H1 (cell line): ENCODE measurements at regions not wholly inside any gene's neighbourhood (a gene's known extent, or its start where the extent isn't known, plus 50 kb on each side); places are given as distances from the start of the nearest gene placed in this dataset.

Experiments
- CTCF ChIA-PET: fragments of 300-600 bp; sonication (Branson Sonifier 250); formaldehyde crosslinking; loops from one replicate; lab custom pipeline; 2021; ENCODE audit not compliant: partially characterized antibody; lab: Charles Lee
- POLR2A ChIA-PET: fragments of 300-600 bp; sonication (Branson Sonifier 250); formaldehyde crosslinking; loops from one replicate; lab custom pipeline; 2021; ENCODE audit warnings: inconsistent platforms; ENCODE audit not compliant: partially characterized antibody; lab: Charles Lee
- DNase-seq, 2 experiments: peaks; one replicate each; pipeline versions ENCODE4 v3.0.0 to v3.0.0-alpha.2; 2010 to 2022; ENCODE audit warnings: low spot score in 2 of 2, low read depth in 1 of 2, mixed read lengths in 1 of 2
- FAIRE-seq: peaks from 2 replicates; lab custom pipeline; 2011; peaks lifted over from hg19 to GRCh38; lab: Jason Lieb, UNC
- H2AFZ ChIP-seq: 2 replicates; pipeline ENCODE4 v1.8.1; 2012; ENCODE audit warnings: low read length, inconsistent platforms
- H2AK5ac ChIP-seq: 2 replicates; pipeline ENCODE4 v1.6.1; 2013; ENCODE audit warnings: low read depth, low read length
- H2BK120ac ChIP-seq: replicated peaks from 2 replicates; pipeline ENCODE3; 2013; ENCODE audit warnings: low read depth, low read length, inconsistent platforms
- H2BK12ac ChIP-seq: 2 replicates; pipeline ENCODE4 v1.6.1; 2013; ENCODE audit warnings: low read depth, low read length
- H2BK15ac ChIP-seq: 2 replicates; pipeline ENCODE4 v1.6.1; 2013; ENCODE audit warnings: low read length
- H2BK20ac ChIP-seq: 2 replicates; pipeline ENCODE4 v1.6.1; 2013; ENCODE audit warnings: low read length
- H2BK5ac ChIP-seq: 2 replicates; pipeline ENCODE4 v1.6.1; 2013; ENCODE audit warnings: low read depth, low read length
- H3K14ac ChIP-seq: 2 replicates; pipeline ENCODE4 v1.6.1; 2013; ENCODE audit warnings: inconsistent platforms; ENCODE audit not compliant: insufficient read length
- H3K18ac ChIP-seq: 2 replicates; pipeline ENCODE4 v1.6.1; 2013; ENCODE audit warnings: low read length; ENCODE audit errors: extremely low read depth
- H3K23ac ChIP-seq: 2 replicates; pipeline ENCODE4 v1.6.1; 2013; ENCODE audit warnings: inconsistent platforms; ENCODE audit not compliant: insufficient read length
- H3K23me2 ChIP-seq: 2 replicates; pipeline ENCODE4 v1.6.1; 2013; ENCODE audit warnings: low read depth, low read length
- H3K27ac ChIP-seq: 2 replicates; pipeline ENCODE4 v1.6.1; 2011; ENCODE audit warnings: low read depth, low read length, inconsistent platforms
- H3K27me3 ChIP-seq, 4 experiments: replicated peaks in 1 of 4; 1 replicate in 1 of 4; 2 replicates in 3 of 4; pipeline versions ENCODE4 v1.6.1 to v1.8.1; 2011 to 2013; ENCODE audit warnings: low read length in 3 of 4, mild to moderate bottlenecking in 3 of 4, inconsistent platforms in 2 of 4, mixed read lengths in 2 of 4, moderate library complexity in 1 of 4; ENCODE audit not compliant: control insufficient read depth in 3 of 4, insufficient read depth in 3 of 4; ENCODE audit errors: extremely low read depth in 1 of 4
- H3K36me3 ChIP-seq, 4 experiments: 2 replicates each; pipeline versions ENCODE4 v1.6.1 to v1.8.1; 2011 to 2013; ENCODE audit warnings: mild to moderate bottlenecking in 4 of 4, low read length in 3 of 4, moderate library complexity in 2 of 4, control low read depth in 1 of 4, inconsistent platforms in 1 of 4; ENCODE audit not compliant: insufficient read depth in 4 of 4, control insufficient read depth in 2 of 4
- H3K4ac ChIP-seq: replicated peaks from 2 replicates; pipeline ENCODE3; 2013; ENCODE audit warnings: low read length, low read depth, mixed read lengths, inconsistent platforms; ENCODE audit not compliant: insufficient read length
- H3K4me1 ChIP-seq, 4 experiments: replicated peaks in 1 of 4; 1 replicate in 1 of 4; 2 replicates in 3 of 4; pipeline versions ENCODE4 v1.6.1 to v1.8.1; 2011 to 2013; ENCODE audit warnings: low read length in 3 of 4, inconsistent platforms in 2 of 4, mixed read lengths in 1 of 4; ENCODE audit not compliant: insufficient read depth in 4 of 4, control insufficient read depth in 3 of 4
- H3K4me2 ChIP-seq, 2 experiments: 2 replicates each; pipeline versions ENCODE4 v1.6.1 to v1.8.1; 2011 to 2013; ENCODE audit warnings: low read depth in 2 of 2, low read length in 2 of 2, control low read depth in 1 of 2, inconsistent platforms in 1 of 2, mild to moderate bottlenecking in 1 of 2; ENCODE audit not compliant: insufficient read depth in 1 of 2
- H3K4me3 ChIP-seq, 4 experiments: fragments of 200-600, 300-600 bp in 1 of 4; sonication (generic), shearing (Covaris generic), sonication (Bioruptor Twin) in 1 of 4; 2 replicates each; pipeline versions ENCODE4 v1.5.1 to v1.8.1; 2011 to 2016; ENCODE audit warnings: low read length in 4 of 4, low read depth in 3 of 4, control low read depth in 2 of 4, inconsistent platforms in 2 of 4, mild to moderate bottlenecking in 2 of 4, mixed read lengths in 1 of 4, moderate library complexity in 1 of 4; ENCODE audit not compliant: insufficient read depth in 2 of 4; ENCODE audit errors: extremely low read depth in 1 of 4
- H3K56ac ChIP-seq: replicated peaks from 2 replicates; pipeline ENCODE3; 2013; ENCODE audit warnings: low read depth, mild to moderate bottlenecking, mixed read lengths, low read length, inconsistent platforms; ENCODE audit not compliant: insufficient read length
- H3K79me1 ChIP-seq: 2 replicates; pipeline ENCODE4 v1.6.1; 2013; ENCODE audit warnings: low read depth, low read length, control low read depth
- H3K79me2 ChIP-seq, 2 experiments: 2 replicates each; pipeline versions ENCODE4 v1.6.1 to v1.8.1; 2012 to 2013; ENCODE audit warnings: low read length in 2 of 2, mild to moderate bottlenecking in 2 of 2, inconsistent platforms in 1 of 2; ENCODE audit not compliant: insufficient read depth in 2 of 2, control insufficient read depth in 1 of 2
- H3K9ac ChIP-seq, 4 experiments: replicated peaks in 1 of 4; 1 replicate in 1 of 4; 2 replicates in 3 of 4; pipeline versions ENCODE4 v1.6.1 to v1.8.1; 2011 to 2013; ENCODE audit warnings: low read depth in 3 of 4, low read length in 3 of 4, control low read depth in 2 of 4, mild to moderate bottlenecking in 2 of 4, moderate library complexity in 2 of 4, inconsistent platforms in 1 of 4; ENCODE audit errors: extremely low read depth in 1 of 4
- H3K9me3 ChIP-seq, 2 experiments: 2 replicates each; pipeline versions ENCODE4 v1.6.1 to v1.8.1; 2012 to 2013; ENCODE audit warnings: mild to moderate bottlenecking in 2 of 2, moderate library complexity in 2 of 2, control low read depth in 1 of 2, inconsistent platforms in 1 of 2, low read depth in 1 of 2, low read length in 1 of 2, mixed read lengths in 1 of 2; ENCODE audit not compliant: insufficient read depth in 2 of 2
- H4K20me1 ChIP-seq, 2 experiments: replicated peaks in 1 of 2; 2 replicates each; pipeline versions ENCODE3 to v1.8.1; 2011 to 2013; ENCODE audit warnings: inconsistent platforms in 2 of 2, low read length in 2 of 2, mild to moderate bottlenecking in 1 of 2; ENCODE audit not compliant: insufficient read depth in 2 of 2, control insufficient read depth in 1 of 2
- H4K5ac ChIP-seq: 2 replicates; pipeline ENCODE4 v1.6.1; 2013; ENCODE audit warnings: low read length, low read depth, mixed read lengths, inconsistent platforms; ENCODE audit not compliant: insufficient read length
- H4K8ac ChIP-seq: 2 replicates; pipeline ENCODE4 v1.8.0; 2013; ENCODE audit warnings: mild to moderate bottlenecking, moderate library complexity, low read length, inconsistent platforms; ENCODE audit not compliant: insufficient read depth; ENCODE audit errors: extremely low read depth
- H4K91ac ChIP-seq: replicated peaks from 2 replicates; pipeline ENCODE3; 2013; ENCODE audit warnings: low read length, mixed read lengths, inconsistent platforms; ENCODE audit not compliant: insufficient read length
- SIRT6 ChIP-seq: IDR thresholded peaks from one replicate; pipeline ENCODE4 v1.7.1; 2012; ENCODE audit warnings: low read length, inconsistent platforms
- WGBS, 2 experiments: shearing (Covaris generic) in 1 of 2; methylation state at CpG; one replicate each; pipeline versions ENCODE4 v1.1.6 to v1.1.7; 2013 to 2015; ENCODE audit warnings: low lambda C conversion rate in 2 of 2, mixed read lengths in 2 of 2, inconsistent platforms in 1 of 2, low coverage in 1 of 2, missing lambda C conversion rate in 1 of 2; ENCODE audit not compliant: insufficient replicate concordance in 2 of 2, insufficient coverage in 1 of 2, insufficient read length in 1 of 2; ENCODE audit errors: extremely low coverage in 1 of 2, missing lambda C conversion rate in 1 of 2; 5-methylcytosine and 5-hydroxymethylcytosine counted together

- Histone ChIP-seq H3K27ac (no peak overlapping the region), H4K91ac (no peak overlapping the region)
- CTCF ChIA-PET = interaction anchor here (1.0 kb wide), 1 partner anchor 12 kb away, joined by 3 read pairs; no protein-coding TSS in a partner anchor
- no peak for TF ChIP-seq SIRT6
- TF ChIP-seq, all 59 proteins: peak for 0
- no peaks in the 10 kb centered on the region for H3K27me3 ChIP-seq
- no peaks in the 10 kb centered on the region for H4K20me1 ChIP-seq
- no peak overlapping the region for H2AFZ ChIP-seq
- no peak overlapping the region for H3K56ac ChIP-seq
- no peak overlapping the region for H3K4me3 ChIP-seq
- H3K4ac ChIP-seq = no peak overlapping the region
- no peak overlapping the region for H2AK5ac ChIP-seq
- H3K79me2 ChIP-seq = no peaks in the 10 kb centered on the region
- H3K18ac ChIP-seq = no peak overlapping the region
- H3K4me2 ChIP-seq = no peak overlapping the region
- H2BK20ac ChIP-seq = no peak overlapping the region
- no peak overlapping the region for H4K5ac ChIP-seq
- H2BK15ac ChIP-seq = no peak overlapping the region
- no peaks in the 10 kb centered on the region for H3K23me2 ChIP-seq
- no peaks in the 10 kb centered on the region for H3K9me3 ChIP-seq
- no peaks in the 10 kb centered on the region for H3K79me1 ChIP-seq
- H3K9ac ChIP-seq = no peak overlapping the region
- H3K36me3 ChIP-seq = no peaks in the 10 kb centered on the region
- H4K8ac ChIP-seq = no peak overlapping the region
- FAIRE-seq (no peak), DNase-seq (no peak)
- H2BK5ac ChIP-seq = no peak overlapping the region
- POLR2A ChIA-PET = no interaction called here
- H3K14ac ChIP-seq = no peak overlapping the region
- H3K4me1 ChIP-seq = no peaks in the 10 kb centered on the region
- no peak overlapping the region for H2BK120ac ChIP-seq
- H3K23ac ChIP-seq = no peak overlapping the region
- WGBS, 2 experiments = 86% methylated on average over 2 of the region's 2 CpGs; no CpG with 5 or more reads in 1 of the 2 experiments
- H2BK12ac ChIP-seq = no peak overlapping the region
These were observed 130.7 kb downstream of the SLC30A10 start for GRCh38 chr1:219797683-219798082.
